HG03196 (cell line): ENCODE measurements at regions not wholly inside any gene's neighbourhood (a gene's known extent, or its start where the extent isn't known, plus 50 kb on each side); places are given as distances from the start of the nearest gene placed in this dataset.

Source experiments
- ATAC-seq: cut with Tn5 transposase; IDR thresholded peaks from one replicate; pipeline ENCODE4 v1.9.1; 2021; ENCODE audit not compliant: unreplicated experiment

- ATAC-seq: no peak
These were observed 342.9 kb downstream of the MYCN start for GRCh38 chr2:16283071-16283850.

GRCh38 chr2:16282511-16282910 lies 342.2 kb downstream of the MYCN start:
- ATAC-seq: no peak

GRCh38 chr2:16281451-16282335 lies 341.3 kb downstream of the MYCN start:
- ATAC-seq: peak; percentile 63

- ATAC-seq: no peak
These were observed 339.7 kb downstream of the MYCN start for GRCh38 chr2:16280081-16280480.

GRCh38 chr2:16279641-16280040 lies 339.3 kb downstream of the MYCN start:
- no peak for ATAC-seq

- ATAC-seq: no peak
These were observed 338.8 kb downstream of the MYCN start for GRCh38 chr2:16279201-16279570.

- ATAC-seq: no peak
These were observed 338.3 kb downstream of the MYCN start for GRCh38 chr2:16278421-16279200.

- ATAC-seq: no peak
These were observed 336.8 kb downstream of the MYCN start for GRCh38 chr2:16277117-16277516.

GRCh38 chr2:16275661-16276060 lies 335.3 kb downstream of the MYCN start:
- ATAC-seq: no peak

GRCh38 chr2:16275131-16275530 lies 334.8 kb downstream of the MYCN start:
- ATAC-seq: no peak

- no peak for ATAC-seq
These were observed 332.8 kb downstream of the MYCN start for GRCh38 chr2:16273111-16273510.

- ATAC-seq: no peak
These were observed 331.9 kb downstream of the MYCN start for GRCh38 chr2:16272038-16272788.

- no peak for ATAC-seq
These were observed 331.0 kb downstream of the MYCN start for GRCh38 chr2:16271231-16271896.

GRCh38 chr2:16270441-16270840 lies 330.1 kb downstream of the MYCN start:
- ATAC-seq: no peak

GRCh38 chr2:16268301-16269000 lies 328.1 kb downstream of the MYCN start:
- no peak for ATAC-seq

GRCh38 chr2:16266571-16266970 lies 326.2 kb downstream of the MYCN start:
- ATAC-seq: no peak

GRCh38 chr2:16264931-16265540 lies 324.7 kb downstream of the MYCN start:
- ATAC-seq: no peak

- ATAC-seq: no peak
These were observed 324.1 kb downstream of the MYCN start for GRCh38 chr2:16264491-16264890.

- ATAC-seq: no peak
These were observed 323.0 kb downstream of the MYCN start for GRCh38 chr2:16263241-16263890.
